GM20000 (cell line): ENCODE measurements at regions not wholly inside any gene's neighbourhood (a gene's known extent, or its start where the extent isn't known, plus 50 kb on each side); places are given as distances from the start of the nearest gene placed in this dataset.
"Not testable (repeated sequence)": the region's sequence is repeated elsewhere in the genome, so short reads cannot be mapped to it uniquely, and the experiment has no call there.

ENCODE experiments used
- DNase-seq: peaks from one replicate; pipeline ENCODE4 v3.0.0; 2012; ENCODE audit warnings: low spot score
- CTCF ChIP-seq: IDR thresholded peaks from 2 replicates; pipeline ENCODE4 v1.5.1; 2012; ENCODE audit warnings: mild to moderate bottlenecking, control low read depth; ENCODE audit errors: extremely low read depth, missing control alignments

- not testable (repeated sequence) for DNase-seq
Observed at GRCh38 chrX:149420566-149420965, 84.5 kb downstream of the IDS start.

DNA sequence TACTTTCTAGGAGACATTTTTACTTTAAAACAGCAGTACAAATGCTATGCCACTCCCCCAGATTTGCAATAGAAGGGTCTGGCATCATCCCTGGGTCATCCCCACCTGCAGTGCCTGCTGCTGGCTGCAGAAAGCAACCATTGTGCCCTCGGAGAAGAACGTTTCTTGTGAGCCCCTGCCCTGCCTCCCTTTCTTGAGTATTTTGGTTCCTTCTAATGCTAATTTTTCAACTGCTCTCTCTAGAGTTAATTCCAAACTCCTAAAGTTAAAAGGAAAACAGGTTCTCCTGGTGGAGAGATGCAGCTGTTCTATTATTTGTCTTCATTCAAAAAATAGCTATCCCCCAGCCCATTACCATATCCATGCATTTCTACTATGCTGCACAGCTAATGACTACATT, 107.1 kb downstream of the IDS start:
- DNase-seq, result no peak
- no peak for TF ChIP-seq CTCF

- TF ChIP-seq CTCF, result no peak
- DNase-seq, result no peak
Observed at GRCh38 chrX:149392921-149393320, 112.2 kb downstream of the IDS start.

DNA sequence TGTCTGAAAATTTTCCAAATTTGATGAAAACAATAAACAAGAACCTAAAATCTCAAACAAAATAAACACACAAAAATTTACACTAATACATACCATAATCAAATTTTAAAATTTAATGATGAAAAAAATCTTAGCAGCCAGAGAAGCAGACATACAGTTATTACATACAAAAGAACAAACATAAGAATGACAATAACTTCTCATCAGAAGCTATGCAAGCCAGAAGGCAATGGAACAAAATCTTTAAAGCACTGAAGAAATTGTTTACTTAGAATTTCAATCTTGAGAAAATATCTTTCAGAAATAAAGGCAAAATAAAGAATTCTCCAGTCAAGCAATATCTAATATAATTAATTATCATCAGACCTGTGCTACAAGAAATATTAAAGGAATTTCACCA, 121.3 kb downstream of the IDS start:
- no peak for TF ChIP-seq CTCF

DNA sequence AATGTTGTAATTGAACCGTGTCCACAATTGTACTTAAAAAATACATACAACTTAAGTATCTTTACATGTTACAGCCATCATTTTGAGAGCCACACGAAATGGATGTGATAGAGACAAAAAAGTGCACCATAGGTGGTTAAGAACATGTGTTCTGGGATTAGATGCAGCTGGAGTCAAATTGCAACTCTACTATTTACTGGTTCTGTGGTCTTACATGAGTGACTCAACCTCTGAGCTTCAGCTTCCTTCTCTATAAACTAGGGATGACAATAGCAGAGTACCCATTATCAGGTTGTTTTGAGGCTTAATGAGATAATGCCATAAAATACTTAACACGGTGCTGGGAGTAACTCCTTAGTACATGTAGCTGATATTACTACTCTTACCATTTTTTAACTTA, 130.4 kb downstream of the IDS start:
- DNase-seq, result no peak
- TF ChIP-seq CTCF, result no peak

More for the DNA sequence above, 121.3 kb downstream of the IDS start:
- DNase-seq, result no peak

- no peak for DNase-seq
Observed at GRCh38 chrX:149372866-149373265, 132.2 kb downstream of the IDS start.

GRCh38 chrX:149371986-149372385, 133.1 kb downstream of the IDS start:
- DNase-seq, result no peak
- TF ChIP-seq CTCF, result no peak

More at GRCh38 chrX:149372866-149373265, 132.2 kb downstream of the IDS start:
- no peak for TF ChIP-seq CTCF

GRCh38 chrX:149370097-149370496, 135.0 kb downstream of the IDS start:
- no peak for TF ChIP-seq CTCF
- DNase-seq, result no peak
